Loucy (cell line): ENCODE measurements at regions not wholly inside any gene's neighbourhood (a gene's known extent, or its start where the extent isn't known, plus 50 kb on each side); places are given as distances from the start of the nearest gene placed in this dataset.

Experiments
- CTCF ChIP-seq: fragments of 200-600 bp; sonication (generic); conservative IDR thresholded peaks from 2 replicates; pipeline ENCODE4 v1.5.1; 2014; ENCODE audit warnings: mild to moderate bottlenecking, antibody characterized with exemption, low read length
- EZH2phosphoT487 ChIP-seq: fragments of 200-600 bp; IDR thresholded peaks from 2 replicates; pipeline ENCODE4 v1.6.1; 2018; ENCODE audit warnings: antibody characterized with exemption, mild to moderate bottlenecking, moderate library complexity, borderline replicate concordance

DNA sequence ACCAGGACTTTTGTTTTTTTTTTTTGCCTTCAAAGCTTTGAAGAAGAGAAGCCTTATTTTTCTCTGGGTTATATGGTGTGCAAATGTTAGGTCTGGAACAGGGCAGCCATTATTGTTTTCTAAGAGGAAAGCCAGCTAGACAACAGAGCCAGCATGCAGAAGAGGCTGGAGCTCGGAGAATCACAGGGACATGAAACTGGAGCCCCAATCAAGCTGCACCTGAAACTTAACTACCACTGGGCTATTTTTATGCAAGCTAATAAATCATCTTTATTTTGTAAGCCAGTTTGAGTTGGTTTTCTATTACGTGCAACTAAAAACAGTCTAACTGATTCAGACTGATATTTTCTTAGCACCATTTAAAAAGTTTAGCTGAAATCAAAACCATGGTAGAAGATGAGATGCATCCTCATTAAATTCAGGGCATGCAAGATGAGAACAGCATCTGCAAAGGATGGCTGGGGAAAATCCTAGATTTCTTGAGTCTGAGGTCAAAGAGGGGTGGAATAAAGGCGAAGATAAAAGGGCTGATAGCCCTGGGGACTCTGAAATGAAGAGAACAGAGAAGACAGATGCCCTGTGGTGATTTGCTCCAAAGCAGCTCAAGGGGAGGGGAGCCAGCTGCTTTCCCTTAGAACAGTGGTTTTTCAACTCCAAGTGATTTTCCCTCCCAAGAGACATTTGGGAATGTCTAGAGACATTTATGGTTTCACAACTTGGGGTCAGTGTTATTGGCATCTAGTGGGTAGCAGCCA lies 177.1 kb upstream of the WSCD1 start:
- TF ChIP-seq CTCF (no peak), EZH2phosphoT487 (no peak)
